K562 (cell line): ENCODE measurements at regions not wholly inside any gene's neighbourhood (a gene's known extent, or its start where the extent isn't known, plus 50 kb on each side); places are given as distances from the start of the nearest gene placed in this dataset.

Experiments
- ATAC-seq: fragments of 200-7000 bp; cut with Tn5 transposase; 3 replicates; pipeline ENCODE4 v1.9.1; 2020; ENCODE audit warnings: moderate library complexity
- BruUV-seq: library from RNA; stranded (reverse); fragments of 400-500 nt; replicated peaks from 2 replicates; lab custom pipeline; 2021; lab: Mats Ljungman, UMichigan
- CTCF ChIA-PET: fragments of 300-600 bp; formaldehyde crosslinking; extraction: SDS; loops from one replicate; lab custom pipeline; 2021; ENCODE audit warnings: low intra/inter-chr PET ratio; lab: Yijun Ruan, JAX
- POLR2A ChIA-PET: fragments of 300-600, 350-650 bp; sonication (Branson Sonifier 250); formaldehyde crosslinking; extraction: SDS; loops from one replicate; lab custom pipeline; 2021; ENCODE audit warnings: antibody characterized with exemption, inconsistent platforms; lab: Yijun Ruan, JAX
- DNase-seq, 4 experiments: peaks; one replicate each; pipeline versions ENCODE4 v3.0.0 to v3.0.0-alpha.2; 2011 to 2018; ENCODE audit warnings: low spot score in 3 of 4, mixed read lengths in 3 of 4; ENCODE audit errors: extremely low read depth in 1 of 4
- FAIRE-seq: peaks from 2 replicates; lab custom pipeline; 2011; peaks lifted over from hg19 to GRCh38; lab: Jason Lieb, UNC
- H2AFZ ChIP-seq: 2 replicates; pipeline ENCODE4 v1.6.0; 2011; ENCODE audit warnings: low read depth, low read length, control low read depth, inconsistent platforms
- H3K27ac ChIP-seq: fragments of 200-600 bp; 3 replicates; pipeline ENCODE4 v1.8.0; 2011; ENCODE audit warnings: low read depth, mild to moderate bottlenecking, control low read depth, inconsistent platforms, low read length, moderate library complexity, mixed read lengths; ENCODE audit errors: extremely low read depth
- H3K27me3 ChIP-seq, 2 experiments: fragments of 300-600 bp in 1 of 2; 2 replicates in 1 of 2; 3 replicates in 1 of 2; pipeline versions ENCODE4 v1.6.0 to v1.8.0; 2011; ENCODE audit warnings: inconsistent platforms in 2 of 2, low read length in 2 of 2, mild to moderate bottlenecking in 1 of 2, mixed read lengths in 1 of 2, moderate library complexity in 1 of 2; ENCODE audit not compliant: control insufficient read depth in 2 of 2, insufficient read depth in 2 of 2
- H3K36me3 ChIP-seq: fragments of 300-600 bp; 3 replicates; pipeline ENCODE4 v1.8.0; 2011; ENCODE audit warnings: mild to moderate bottlenecking, low read length, inconsistent platforms; ENCODE audit not compliant: control insufficient read depth, insufficient read depth
- H3K4me1 ChIP-seq, 2 experiments: fragments of 200-600 bp in 1 of 2; replicated peaks in 1 of 2; 2 replicates in 1 of 2; 3 replicates in 1 of 2; pipeline versions ENCODE4 v1.5.1 to v1.8.0; 2011; ENCODE audit warnings: inconsistent platforms in 2 of 2, low read length in 2 of 2, mild to moderate bottlenecking in 1 of 2, mixed read lengths in 1 of 2, moderate library complexity in 1 of 2; ENCODE audit not compliant: control insufficient read depth in 2 of 2, insufficient read depth in 2 of 2
- H3K4me2 ChIP-seq: 2 replicates; pipeline ENCODE4 v1.6.1; 2011; ENCODE audit warnings: low read length, control low read depth, inconsistent platforms, mixed read lengths; ENCODE audit not compliant: insufficient read depth
- H3K4me3 ChIP-seq: fragments of 200-600 bp; sonication (generic), shearing (Covaris generic); 2 replicates; pipeline ENCODE4 v1.5.1; 2016; ENCODE audit warnings: control low read depth, inconsistent platforms
- H3K79me2 ChIP-seq: fragments of 200-600 bp; 3 replicates; pipeline ENCODE4 v1.8.0; 2011; ENCODE audit warnings: low read length, inconsistent platforms; ENCODE audit not compliant: control insufficient read depth, insufficient read depth
- H3K9ac ChIP-seq, 2 experiments: 2 replicates each; pipeline versions ENCODE4 v1.6.0 to v1.6.1; 2011; ENCODE audit warnings: low read depth in 2 of 2, low read length in 2 of 2, control low read depth in 1 of 2, inconsistent platforms in 1 of 2, mild to moderate bottlenecking in 1 of 2, mixed read lengths in 1 of 2; ENCODE audit not compliant: insufficient read depth in 1 of 2
- H3K9me1 ChIP-seq: one replicate; pipeline ENCODE4 v1.6.0; 2011; ENCODE audit warnings: inconsistent platforms, mild to moderate bottlenecking, low read length, moderate library complexity; ENCODE audit not compliant: control insufficient read depth, insufficient read depth
- H3K9me3 ChIP-seq: replicated peaks from 2 replicates; pipeline ENCODE4 v1.5.1; 2011; ENCODE audit warnings: low read depth, low read length, inconsistent platforms; ENCODE audit not compliant: control insufficient read depth, insufficient read depth
- H4K20me1 ChIP-seq: replicated peaks from 2 replicates; pipeline ENCODE4 v1.6.1; 2011; ENCODE audit warnings: low read length, inconsistent platforms, mixed read lengths; ENCODE audit not compliant: control insufficient read depth, insufficient read depth
- ATF2 ChIP-seq: sonication (generic); formaldehyde crosslinking; IDR thresholded peaks from 2 replicates; pipeline ENCODE4 v1.8.1; 2022; ENCODE audit warnings: missing genetic modification reagents
- C11orf30 ChIP-seq: fragments of 450-650 bp; IDR thresholded peaks from 2 replicates; pipeline ENCODE4 v1.6.1; 2016; ENCODE audit warnings: low read depth, mild to moderate bottlenecking
- ETS2 ChIP-seq: IDR thresholded peaks from 2 replicates; pipeline ENCODE4 v1.6.1; 2016; ENCODE audit warnings: borderline replicate concordance, missing genetic modification characterization, mild to moderate bottlenecking, moderate library complexity, missing compliant biosample characterization; ENCODE audit not compliant: poor library complexity, severe bottlenecking
- HCFC1 ChIP-seq: IDR thresholded peaks from 2 replicates; pipeline ENCODE4 v1.6.1; 2012; ENCODE audit warnings: low read depth, low read length, improper control_type of control experiment
- MAFG ChIP-seq: fragments of 450-650 bp; conservative IDR thresholded peaks from 2 replicates; pipeline ENCODE4 v1.6.1; 2016; ENCODE audit warnings: missing genetic modification characterization, missing compliant biosample characterization
- MAFK ChIP-seq: IDR thresholded peaks from 2 replicates; pipeline ENCODE4 v1.6.1; 2011; ENCODE audit warnings: low read length, improper control_type of control experiment
- PRDM10 ChIP-seq: fragments of 450-650 bp; IDR thresholded peaks from 2 replicates; pipeline ENCODE4 v1.6.1; 2018; ENCODE audit not compliant: partially characterized antibody
- SUPT5H ChIP-seq: fragments of 450-650 bp; IDR thresholded peaks from 2 replicates; pipeline ENCODE4 v1.6.1; 2016
- THAP7 ChIP-seq: fragments of 250-450 bp; sonication (Bioruptor Pico); IDR thresholded peaks from 2 replicates; pipeline ENCODE4 v1.5.0; 2021
- ZEB2 ChIP-seq: fragments of 450-650 bp; IDR thresholded peaks from 2 replicates; pipeline ENCODE4 v1.6.1; 2016
- ZNF124 ChIP-seq: sonication (generic); formaldehyde crosslinking; IDR thresholded peaks from 2 replicates; pipeline ENCODE4 v1.8.1; 2022; ENCODE audit warnings: missing genetic modification reagents
- ZNF316 ChIP-seq: fragments of 450-650 bp; IDR thresholded peaks from 2 replicates; pipeline ENCODE4 v1.6.1; 2016
- WGBS: fragments of 100-300 bp; shearing (Covaris generic); methylation state at CpG from one replicate; pipeline ENCODE4 v1.1.6; 2016; ENCODE audit warnings: low coverage, mixed read lengths; ENCODE audit not compliant: insufficient coverage; ENCODE audit errors: missing lambda C conversion rate; 5-methylcytosine and 5-hydroxymethylcytosine counted together
- in situ Hi-C: fragments of 300-500 bp; cut with MboI; formaldehyde crosslinking; loops from 4 replicates; pipeline ENCODE4 v1.15.0; 2018; ENCODE audit warnings: inconsistent platforms, mixed read lengths
- intact Hi-C: fragments of 100-400 bp; cut with micrococcal nuclease; formaldehyde crosslinking; loops from 2 replicates; pipeline ENCODE4 v1.14.2; 2022

GRCh38 chr13:82597747-82598146 is 1284.5 kb downstream of the SLITRK1 start (continued):
- no peak for TF ChIP-seq PRDM10
- TF ChIP-seq THAP7: no peak
- TF ChIP-seq ZEB2: no peak
- no peak for TF ChIP-seq ATF2
- no peak for TF ChIP-seq ETS2 (tag)

GRCh38 chr13:82593239-82593638 is 1289.0 kb downstream of the SLITRK1 start:
- TF ChIP-seq ZNF316 (peak; percentile 83), SUPT5H (no peak), C11orf30 (peak; percentile 53; the same call in 1 of the 2 replicates), MAFG (tag) (peak; percentile 46; the same call in 1 of the 2 replicates), ZNF124 (CRISPR knock-in tag) (no peak), HCFC1 (no peak), MAFK (peak; percentile 23; the same call in 1 of the 2 replicates)
- Histone ChIP-seq H3K27ac (no peak overlapping the region), H3K9me3 (no peaks in the 10 kb centered on the region; the same call in 1 of the 2 replicates), H3K9ac (no peak overlapping the region), H3K4me1 (no peaks in the 10 kb centered on the region), H3K36me3 (no peaks in the 10 kb centered on the region), H2AFZ (no peak overlapping the region), H3K9me1 (no peaks in the 10 kb centered on the region), H4K20me1 (no peaks in the 10 kb centered on the region), H3K27me3 (no peaks in the 10 kb centered on the region), H3K79me2 (no peaks in the 10 kb centered on the region), H3K4me2 (no peak overlapping the region), H3K4me3 (no peak overlapping the region)
- ChIA-PET POLR2A (no interaction called here), CTCF (no interaction called here)
- FAIRE-seq: no peak
- BruUV-seq: no TSS peak
- intact Hi-C loops (no loop called here), in situ Hi-C loops (no loop called here)
- no peak for ATAC-seq
- no peak for DNase-seq
- 0% methylated on average over 1 of the region's 1 CpG for WGBS
